ENCODE measurements at regions not wholly inside any gene's neighbourhood (a gene's known extent, or its start where the extent isn't known, plus 50 kb on each side); places are given as distances from the start of the nearest gene placed in this dataset.

GRCh38 chr9:33687779-33688178, 107.6 kb upstream of the PRSS3 start:
- Histone ChIP-seq H3K9me3 (no peaks in the 10 kb centered on the region), H3K27me3 (no peaks in the 10 kb centered on the region), H3K4me3 (no peak overlapping the region), H3K36me3 (ENCODE audit: low read depth, missing control alignments) (no peaks in the 10 kb centered on the region), H3K27ac (no peak overlapping the region), H3K4me1 (no peaks in the 10 kb centered on the region)
- WGBS, 2 donors, result 26 to 41% methylated on average over 2 of the region's 2 CpGs
- intact Hi-C loops (cut with DNase I; ENCODE audit: low total_unique reads), result no loop called here
- no peak for DNase-seq
- TF ChIP-seq POLR2A (IDR thresholded peaks at IDR 0.05) (no peak), CTCF (IDR thresholded peaks at IDR 0.05) (no peak)

GRCh38 chr9:33690143-33690933, 105.0 kb upstream of the PRSS3 start:
- Histone ChIP-seq H3K4me1 (no peaks in the 10 kb centered on the region), H3K36me3 (ENCODE audit: low read depth, missing control alignments) (no peaks in the 10 kb centered on the region), H3K27ac (no peak overlapping the region), H3K27me3 (no peaks in the 10 kb centered on the region), H3K9me3 (no peaks in the 10 kb centered on the region), H3K4me3 (no peak overlapping the region)
- TF ChIP-seq CTCF (IDR thresholded peaks at IDR 0.05), result no peak
- no peak for TF ChIP-seq POLR2A (IDR thresholded peaks at IDR 0.05)
- intact Hi-C loops (cut with DNase I; ENCODE audit: low total_unique reads), result no loop called here
- no peak for DNase-seq
- WGBS, 2 donors, result 74 to 81% methylated on average over 2 of the region's 2 CpGs

GRCh38 chr9:33695299-33695698, 100.1 kb upstream of the PRSS3 start:
- no peaks in the 10 kb centered on the region for H3K4me1 ChIP-seq
- intact Hi-C loops (cut with DNase I; ENCODE audit: low total_unique reads), result no loop called here
- no peaks in the 10 kb centered on the region for H3K9me3 ChIP-seq
- DNase-seq, result no peak
- H3K36me3 ChIP-seq (ENCODE audit: low read depth, missing control alignments), result no peaks in the 10 kb centered on the region
- 71 to 90% methylated on average over 2 of the region's 2 CpGs for WGBS, 2 donors
- H3K27ac ChIP-seq, result no peak overlapping the region
- no peak for TF ChIP-seq POLR2A (IDR thresholded peaks at IDR 0.05)
- TF ChIP-seq CTCF (IDR thresholded peaks at IDR 0.05), result no peak
- H3K27me3 ChIP-seq, result no peaks in the 10 kb centered on the region
- no peak overlapping the region for H3K4me3 ChIP-seq

- Histone ChIP-seq H3K4me3 (no peak overlapping the region), H3K27ac (no peak overlapping the region), H3K4me1 (no peaks in the 10 kb centered on the region), H3K36me3 (ENCODE audit: low read depth, missing control alignments) (no peaks in the 10 kb centered on the region), H3K9me3 (no peaks in the 10 kb centered on the region), H3K27me3 (no peaks in the 10 kb centered on the region)
- no peak for DNase-seq
- 88 to 95% methylated on average over 3 of the region's 3 CpGs for WGBS, 2 donors
- intact Hi-C loops (cut with DNase I; ENCODE audit: low total_unique reads), result no loop called here
- TF ChIP-seq POLR2A (IDR thresholded peaks at IDR 0.05), result no peak
- TF ChIP-seq CTCF (IDR thresholded peaks at IDR 0.05), result no peak
These were observed 99.5 kb upstream of the PRSS3 start for GRCh38 chr9:33695856-33696255.

- no peak for TF ChIP-seq POLR2A (IDR thresholded peaks at IDR 0.05)
- TF ChIP-seq CTCF (IDR thresholded peaks at IDR 0.05), result no peak
These were observed 98.2 kb upstream of the PRSS3 start for GRCh38 chr9:33697171-33697570.

More at GRCh38 chr9:33697171-33697570, 98.2 kb upstream of the PRSS3 start:
- H3K27me3 ChIP-seq, result no peaks in the 10 kb centered on the region
- H3K27ac ChIP-seq, result no peak overlapping the region
- intact Hi-C loops (cut with DNase I; ENCODE audit: low total_unique reads), result no loop called here
- no peaks in the 10 kb centered on the region for H3K4me1 ChIP-seq
- no peak overlapping the region for H3K4me3 ChIP-seq
- no peaks in the 10 kb centered on the region for H3K36me3 ChIP-seq (ENCODE audit: low read depth, missing control alignments)
- no peaks in the 10 kb centered on the region for H3K9me3 ChIP-seq
- DNase-seq, result no peak

Measured in testis (tissue), 2 donors.